ENCODE measurements at regions not wholly inside any gene's neighbourhood (a gene's known extent, or its start where the extent isn't known, plus 50 kb on each side); places are given as distances from the start of the nearest gene placed in this dataset.

GRCh38 chr1:211886551-211886950 lies 56.0 kb upstream of the LPGAT1 start (continued):
- TF ChIP-seq REST (IDR thresholded peaks at IDR 0.05; ENCODE audit: low read depth, low read length) = no peak

GRCh38 chr1:211885747-211886522 lies 55.4 kb upstream of the LPGAT1 start:
- TF ChIP-seq YY1 (IDR thresholded peaks at IDR 0.05; ENCODE audit: low read depth) (no peak), SIN3A (IDR thresholded peaks at IDR 0.05; ENCODE audit: borderline replicate concordance, low read depth, low read length) (no peak), RFX5 (IDR thresholded peaks at IDR 0.05; ENCODE audit: low read length) (no peak), FOXJ3 (CRISPR knock-in tag; IDR thresholded peaks at IDR 0.05) (no peak), SMC3 (IDR thresholded peaks at IDR 0.05; ENCODE audit: low read depth, low read length) (no peak), MEF2A (IDR thresholded peaks at IDR 0.05; ENCODE audit: borderline replicate concordance, low read depth) (no peak), TEAD4 (IDR thresholded peaks at IDR 0.05; ENCODE audit: borderline replicate concordance, insufficient read depth) (no peak), IRF3 (IDR thresholded peaks at IDR 0.05; ENCODE audit: low read depth, low read length) (no peak), RXRA (IDR thresholded peaks at IDR 0.05; ENCODE audit: borderline replicate concordance, low read depth) (no peak), ZBTB33 (IDR thresholded peaks at IDR 0.05; ENCODE audit: borderline replicate concordance, low read depth) (no peak)
- TF ChIP-seq, protein P1, sequence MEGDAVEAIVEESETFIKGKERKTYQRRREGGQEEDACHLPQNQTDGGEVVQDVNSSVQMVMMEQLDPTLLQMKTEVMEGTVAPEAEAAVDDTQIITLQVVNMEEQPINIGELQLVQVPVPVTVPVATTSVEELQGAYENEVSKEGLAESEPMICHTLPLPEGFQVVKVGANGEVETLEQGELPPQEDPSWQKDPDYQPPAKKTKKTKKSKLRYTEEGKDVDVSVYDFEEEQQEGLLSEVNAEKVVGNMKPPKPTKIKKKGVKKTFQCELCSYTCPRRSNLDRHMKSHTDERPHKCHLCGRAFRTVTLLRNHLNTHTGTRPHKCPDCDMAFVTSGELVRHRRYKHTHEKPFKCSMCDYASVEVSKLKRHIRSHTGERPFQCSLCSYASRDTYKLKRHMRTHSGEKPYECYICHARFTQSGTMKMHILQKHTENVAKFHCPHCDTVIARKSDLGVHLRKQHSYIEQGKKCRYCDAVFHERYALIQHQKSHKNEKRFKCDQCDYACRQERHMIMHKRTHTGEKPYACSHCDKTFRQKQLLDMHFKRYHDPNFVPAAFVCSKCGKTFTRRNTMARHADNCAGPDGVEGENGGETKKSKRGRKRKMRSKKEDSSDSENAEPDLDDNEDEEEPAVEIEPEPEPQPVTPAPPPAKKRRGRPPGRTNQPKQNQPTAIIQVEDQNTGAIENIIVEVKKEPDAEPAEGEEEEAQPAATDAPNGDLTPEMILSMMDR (IDR thresholded peaks at IDR 0.05) = no peak
- TF ChIP-seq, protein P2, sequence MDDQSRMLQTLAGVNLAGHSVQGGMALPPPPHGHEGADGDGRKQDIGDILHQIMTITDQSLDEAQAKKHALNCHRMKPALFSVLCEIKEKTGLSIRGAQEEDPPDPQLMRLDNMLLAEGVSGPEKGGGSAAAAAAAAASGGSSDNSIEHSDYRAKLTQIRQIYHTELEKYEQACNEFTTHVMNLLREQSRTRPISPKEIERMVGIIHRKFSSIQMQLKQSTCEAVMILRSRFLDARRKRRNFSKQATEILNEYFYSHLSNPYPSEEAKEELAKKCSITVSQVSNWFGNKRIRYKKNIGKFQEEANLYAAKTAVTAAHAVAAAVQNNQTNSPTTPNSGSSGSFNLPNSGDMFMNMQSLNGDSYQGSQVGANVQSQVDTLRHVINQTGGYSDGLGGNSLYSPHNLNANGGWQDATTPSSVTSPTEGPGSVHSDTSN (IDR thresholded peaks at IDR 0.05) = no peak
- TF ChIP-seq, protein P3, sequence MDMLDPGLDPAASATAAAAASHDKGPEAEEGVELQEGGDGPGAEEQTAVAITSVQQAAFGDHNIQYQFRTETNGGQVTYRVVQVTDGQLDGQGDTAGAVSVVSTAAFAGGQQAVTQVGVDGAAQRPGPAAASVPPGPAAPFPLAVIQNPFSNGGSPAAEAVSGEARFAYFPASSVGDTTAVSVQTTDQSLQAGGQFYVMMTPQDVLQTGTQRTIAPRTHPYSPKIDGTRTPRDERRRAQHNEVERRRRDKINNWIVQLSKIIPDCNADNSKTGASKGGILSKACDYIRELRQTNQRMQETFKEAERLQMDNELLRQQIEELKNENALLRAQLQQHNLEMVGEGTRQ (IDR thresholded peaks at IDR 0.05; ENCODE audit: borderline replicate concordance, low read depth, low read length) = no peak
- no peaks in the 10 kb centered on the region; the same call in 1 of the 2 replicates for H3K27me3 ChIP-seq (ENCODE audit: insufficient read depth)
- no peaks in the 10 kb centered on the region for H3F3A ChIP-seq (replicated peaks; ENCODE audit: insufficient read depth)
- no peak overlapping the region for H3K4me2 ChIP-seq
- H2AFZ ChIP-seq (ENCODE audit: low read depth) = no peak overlapping the region
- no peaks in the 10 kb centered on the region for H4K20me1 ChIP-seq (ENCODE audit: insufficient read depth)
- H3K79me2 ChIP-seq (ENCODE audit: insufficient read depth) = no peaks in the 10 kb centered on the region
- H3K4me3 ChIP-seq (ENCODE audit: low read depth in 2 of 2, low read length in 1 of 2) = no peak overlapping the region
- no peaks in the 10 kb centered on the region for H3K9me3 ChIP-seq
- no peak for DNase-seq
- H3K36me3 ChIP-seq (replicated peaks in 1 of 2; ENCODE audit: control insufficient read depth in 1 of 2, insufficient read depth in 2 of 2, low read length in 1 of 2) = no peaks in the 10 kb centered on the region
- 50% methylated on average over 3 of the region's 3 CpGs for WGBS (ENCODE audit: low lambda C conversion rate)
- H3K4me1 ChIP-seq (ENCODE audit: control insufficient read depth in 1 of 2, insufficient read depth in 2 of 2, low read depth in 1 of 2, low read length in 1 of 2) = no peaks in the 10 kb centered on the region
- ChIA-PET POLR2A (no interaction called here), CTCF (interaction anchor here (1.2 kb wide), 1 partner anchor 188 kb away, joined by 3 read pairs; no protein-coding TSS in a partner anchor)
- H3K27ac ChIP-seq (ENCODE audit: low read depth in 2 of 2, low read length in 1 of 2) = no peak overlapping the region
- no peak overlapping the region for H3K9ac ChIP-seq
- no peaks in the 10 kb centered on the region for H3K9me2 ChIP-seq
